GM21526 (cell line): ENCODE measurements at regions not wholly inside any gene's neighbourhood (a gene's known extent, or its start where the extent isn't known, plus 50 kb on each side); places are given as distances from the start of the nearest gene placed in this dataset.

ENCODE experiments used
- ATAC-seq: cut with Tn5 transposase; IDR thresholded peaks from one replicate; pipeline ENCODE4 v1.9.1; 2021; ENCODE audit warnings: moderate library complexity; ENCODE audit not compliant: unreplicated experiment, low FRiP score

- ATAC-seq, result no peak
Measured at GRCh38 chr4:35167385-35167784, 1076.9 kb downstream of the ARAP2 start.

DNA sequence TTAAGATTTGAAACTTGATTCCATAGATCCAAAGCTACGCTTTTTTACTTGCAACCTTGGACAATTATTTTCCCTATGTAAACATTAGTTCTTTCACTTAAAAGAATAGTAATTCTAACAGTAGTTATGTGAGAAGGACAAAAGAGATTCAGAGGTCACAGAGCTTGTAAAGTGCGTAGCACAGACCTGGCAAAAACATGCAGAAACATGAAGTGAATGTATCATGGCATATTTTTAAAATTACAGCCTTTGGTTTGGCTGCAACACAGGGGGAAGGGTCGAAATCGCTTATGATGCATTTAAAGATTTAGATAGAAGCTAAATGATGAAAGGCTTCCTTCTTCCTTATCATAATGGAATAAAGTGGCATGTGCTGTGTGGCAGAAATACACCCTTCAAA lies 1068.8 kb downstream of the ARAP2 start:
- ATAC-seq, result no peak

- no peak for ATAC-seq
Measured at GRCh38 chr4:35175894-35176293, 1068.4 kb downstream of the ARAP2 start.

DNA sequence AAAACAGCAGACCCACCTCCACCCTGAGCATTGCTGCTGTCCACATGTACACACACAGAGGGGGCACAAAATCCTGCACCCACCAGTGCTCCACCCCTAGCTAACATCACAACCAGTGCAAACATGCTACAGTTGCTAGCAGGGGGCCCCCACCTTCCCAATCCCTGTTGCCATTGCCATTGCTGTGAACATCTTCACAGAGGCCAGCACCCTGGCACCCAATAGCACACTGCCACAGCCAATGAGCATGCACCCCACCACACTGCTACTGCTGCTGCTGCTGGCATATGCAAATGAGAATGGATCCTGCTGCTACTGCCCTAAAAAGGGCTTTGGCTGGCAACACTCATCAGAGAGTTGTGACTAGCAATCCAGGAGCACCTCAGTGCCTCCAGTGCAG lies 1061.9 kb downstream of the ARAP2 start:
- no peak for ATAC-seq

DNA sequence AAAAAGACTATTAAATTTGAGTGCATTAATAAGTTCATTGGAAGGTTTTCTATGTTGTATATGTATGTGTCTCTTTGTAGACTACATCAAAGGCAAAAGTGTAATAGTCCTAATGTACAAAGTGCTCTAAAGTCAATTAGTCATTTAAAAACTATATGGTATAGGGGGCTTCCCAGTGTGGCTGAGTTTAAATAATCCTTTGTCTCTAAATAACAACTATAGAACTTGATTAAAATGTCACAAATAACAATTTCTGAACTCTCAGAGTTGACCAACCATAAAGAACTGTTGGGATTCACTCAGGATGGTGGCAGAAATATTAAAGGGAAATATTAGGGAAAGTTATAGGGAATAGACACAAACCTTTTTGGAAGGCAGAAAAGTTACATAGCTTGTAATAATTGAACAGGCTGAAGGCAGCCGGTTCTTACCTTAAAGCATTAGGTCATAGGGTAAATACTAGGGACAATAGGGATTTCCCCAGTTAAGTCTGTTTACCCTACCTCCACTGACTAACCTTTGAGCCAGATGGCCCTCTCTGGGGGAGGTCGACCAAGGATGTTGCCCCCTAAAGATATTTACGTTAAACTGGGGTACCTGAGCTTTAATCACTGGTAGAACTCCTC lies 1054.2 kb downstream of the ARAP2 start:
- ATAC-seq, result no peak

DNA sequence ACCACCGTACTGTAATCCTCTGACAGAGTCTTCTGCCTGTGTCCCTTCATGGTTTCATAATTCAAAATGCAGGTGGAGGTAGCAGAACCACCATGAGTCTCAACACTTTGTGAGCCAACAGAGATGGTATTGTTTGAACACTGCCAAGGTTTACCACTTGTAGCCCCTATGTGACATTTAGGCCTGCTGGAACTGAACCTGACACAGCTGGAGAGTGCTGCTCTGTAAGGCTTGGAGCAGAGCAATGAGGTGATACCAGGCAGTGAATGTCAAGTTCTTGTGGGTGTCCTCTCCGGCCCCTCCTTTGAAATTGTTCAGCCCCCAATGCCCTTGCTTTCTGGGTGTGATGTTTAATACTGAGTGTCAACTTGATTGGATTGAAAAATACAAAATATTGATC lies 1042.9 kb downstream of the ARAP2 start:
- no peak for ATAC-seq

GRCh38 chr4:35216636-35217035 lies 1027.7 kb downstream of the ARAP2 start:
- ATAC-seq, result no peak

DNA sequence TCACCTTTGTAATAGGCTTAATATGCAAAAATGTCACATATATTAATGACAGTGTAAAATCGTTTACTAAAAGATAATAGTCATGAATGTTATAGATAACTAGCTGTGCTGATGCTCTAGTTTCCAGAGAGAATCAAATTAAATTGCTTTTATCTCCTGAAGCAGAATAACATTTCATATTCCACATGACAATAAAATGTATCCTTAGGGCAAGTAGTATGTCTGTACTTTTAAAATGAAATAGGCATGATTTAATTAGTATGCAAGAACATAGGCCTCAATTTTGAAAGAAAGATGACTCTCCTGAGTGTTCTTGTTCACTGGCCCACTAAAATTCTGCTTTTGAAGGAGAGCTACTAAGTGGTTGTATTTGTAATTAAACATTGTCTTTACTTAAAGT lies 1027.0 kb downstream of the ARAP2 start:
- ATAC-seq, result no peak

- ATAC-seq, result no peak
Measured at GRCh38 chr4:35228313-35228712, 1016.0 kb downstream of the ARAP2 start.

DNA sequence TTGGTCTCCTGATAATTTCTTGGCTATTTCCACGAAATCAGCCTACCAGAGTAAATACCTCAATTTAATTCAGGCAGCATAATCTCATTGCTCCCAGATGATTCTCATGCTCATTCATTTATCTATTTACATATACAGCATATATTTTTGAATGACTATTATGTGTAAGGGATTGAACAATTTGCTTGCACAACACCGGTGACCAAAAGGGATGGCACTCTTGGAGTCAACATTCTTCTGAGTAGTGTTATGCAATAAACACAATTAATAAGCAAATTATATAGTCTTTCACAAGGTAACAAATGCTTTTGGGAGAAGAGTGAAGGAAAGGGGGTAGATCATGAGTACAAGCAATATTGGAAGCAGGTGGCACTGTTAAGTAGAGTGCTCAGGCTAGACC lies 1015.3 kb downstream of the ARAP2 start:
- ATAC-seq, result no peak

- no peak for ATAC-seq
Measured at GRCh38 chr4:35237924-35238323, 1006.4 kb downstream of the ARAP2 start.

DNA sequence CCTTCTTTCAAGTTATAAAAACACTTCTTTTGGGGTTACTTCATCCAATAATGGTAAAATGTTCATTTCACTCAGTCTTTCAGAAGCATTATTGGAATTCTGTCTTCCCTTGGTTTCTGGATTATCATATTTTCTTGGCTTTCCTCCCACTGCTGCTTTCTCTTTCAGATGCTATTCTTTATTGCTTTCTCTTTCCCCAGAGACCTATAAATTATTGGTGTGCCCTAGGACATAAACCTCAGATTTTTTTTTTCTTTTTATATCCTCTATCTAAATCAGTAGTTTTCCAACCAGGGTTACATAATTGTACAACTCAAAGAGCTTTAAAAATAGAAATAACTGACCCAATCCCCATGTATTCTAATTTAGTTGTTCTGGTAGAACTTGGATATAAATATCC lies 1005.5 kb downstream of the ARAP2 start:
- ATAC-seq, result no peak

DNA sequence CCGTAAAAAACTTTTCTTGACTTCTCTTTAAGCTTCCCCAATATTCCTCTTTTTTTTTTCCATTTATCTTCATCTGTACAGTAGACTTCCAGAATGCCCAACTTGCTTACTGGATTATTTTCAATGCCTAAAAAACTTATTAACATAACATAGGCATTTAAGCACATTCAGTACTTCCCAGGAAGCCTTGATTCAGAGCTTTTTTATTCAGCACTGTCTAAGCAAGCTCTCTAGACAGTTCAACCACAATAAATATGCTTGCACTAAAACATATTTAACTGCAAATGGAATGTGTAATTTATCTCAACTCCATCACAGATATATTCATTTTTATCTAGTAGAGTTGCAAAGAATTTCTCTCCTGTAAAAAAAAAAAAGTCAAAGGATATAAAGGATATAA lies 997.8 kb downstream of the ARAP2 start:
- ATAC-seq, result no peak

- no peak for ATAC-seq
Measured at GRCh38 chr4:35247047-35247446, 997.3 kb downstream of the ARAP2 start.

- ATAC-seq, result no peak
Measured at GRCh38 chr4:35250331-35250730, 994.0 kb downstream of the ARAP2 start.

DNA sequence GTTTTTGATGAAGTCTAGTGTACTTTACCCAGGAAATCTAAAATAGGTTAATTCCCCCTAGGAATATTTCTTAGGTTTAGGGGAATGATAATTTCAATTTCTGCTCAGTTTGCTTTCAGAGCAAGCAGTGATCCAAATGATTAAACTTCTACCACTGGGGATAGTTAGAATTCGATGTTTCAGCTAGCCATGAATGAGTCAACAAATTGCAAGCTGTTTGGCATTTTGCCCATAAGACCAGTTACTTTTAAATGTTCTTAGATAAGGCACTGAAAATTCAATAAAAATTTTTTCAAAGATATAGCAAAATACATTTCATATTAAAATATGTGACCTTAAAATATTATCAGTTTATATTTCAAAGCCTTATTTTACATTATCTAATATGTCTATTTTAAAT lies 993.6 kb downstream of the ARAP2 start:
- no peak for ATAC-seq

DNA sequence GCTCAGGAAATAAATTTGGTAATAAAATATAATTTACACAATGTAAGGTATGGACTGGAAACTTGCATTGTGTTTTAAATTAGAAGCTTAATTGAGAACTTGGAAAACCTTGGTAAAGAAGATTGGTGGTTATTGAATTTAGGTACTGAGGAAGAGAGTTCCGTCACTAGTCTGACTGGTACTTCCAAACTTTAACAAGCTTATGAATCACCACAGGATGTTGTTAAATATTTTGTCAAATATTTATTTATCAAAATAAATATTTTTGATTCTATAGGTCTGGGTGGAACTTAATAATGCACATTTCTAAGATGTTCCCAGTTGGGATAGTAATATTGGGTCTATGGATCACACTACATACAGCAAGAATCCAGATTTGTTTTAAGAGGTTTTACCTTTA lies 992.2 kb downstream of the ARAP2 start:
- no peak for ATAC-seq

GRCh38 chr4:35252866-35253265 lies 991.4 kb downstream of the ARAP2 start:
- ATAC-seq, result no peak

GRCh38 chr4:35253331-35253730 lies 991.0 kb downstream of the ARAP2 start:
- ATAC-seq, result no peak

- ATAC-seq, result no peak
Measured at GRCh38 chr4:35286434-35286833, 957.9 kb downstream of the ARAP2 start.

DNA sequence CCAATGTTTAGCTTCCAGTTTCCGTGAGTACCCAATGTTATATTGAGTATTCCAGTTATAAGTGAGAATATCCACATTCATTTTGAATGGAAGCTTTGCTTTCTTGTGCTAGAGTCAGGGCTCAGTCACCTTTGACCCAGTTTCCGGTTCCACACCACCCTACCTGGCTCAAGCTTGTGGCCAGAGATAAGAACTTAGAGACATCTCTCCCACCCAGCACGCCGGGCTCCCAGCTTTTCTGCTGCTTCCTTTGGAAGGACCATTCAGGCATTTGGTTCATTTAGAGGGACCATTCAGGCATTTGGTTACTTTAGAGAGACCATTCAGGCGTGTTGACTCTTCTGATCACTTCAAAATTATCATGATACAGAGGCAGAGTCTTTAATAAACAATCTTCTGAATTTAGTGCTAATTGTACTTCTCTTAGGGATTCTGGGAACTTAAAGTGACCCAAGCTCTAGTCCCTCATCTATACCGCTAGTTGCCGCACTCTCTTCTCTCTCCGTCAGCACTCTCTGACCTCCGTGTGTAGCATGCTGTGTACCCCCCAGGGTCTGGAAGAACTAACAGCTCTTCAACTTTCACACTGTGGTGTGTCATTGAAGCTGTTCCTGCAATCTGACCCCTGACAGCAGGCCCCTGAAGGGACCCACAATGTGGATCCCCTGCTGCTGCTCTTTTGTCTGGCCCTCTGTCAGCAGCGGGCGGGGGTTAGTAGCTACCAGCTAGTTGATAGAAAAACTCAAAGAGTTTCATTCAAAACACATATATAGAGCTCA lies 943.1 kb downstream of the ARAP2 start:
- no peak for ATAC-seq

DNA sequence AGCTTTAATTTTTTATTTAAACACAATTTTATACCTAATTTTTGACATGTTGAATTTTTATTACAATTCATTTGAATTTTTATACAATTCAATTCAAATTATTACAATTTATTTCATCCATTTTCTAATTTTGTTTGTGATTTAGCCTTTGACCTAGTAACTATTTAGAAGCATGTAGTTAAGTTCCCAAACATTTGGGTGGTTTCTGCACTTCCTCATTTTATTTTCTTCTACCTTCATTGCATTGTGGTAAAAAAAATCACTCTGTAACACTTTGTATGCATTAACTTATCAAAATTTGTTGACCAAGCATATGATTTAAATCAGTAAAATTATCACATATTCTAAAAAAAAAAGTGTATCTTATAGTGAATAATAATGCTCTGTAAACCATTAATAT lies 928.9 kb downstream of the ARAP2 start:
- ATAC-seq, result no peak
